HCT116 (cell line): ENCODE measurements at regions not wholly inside any gene's neighbourhood (a gene's known extent, or its start where the extent isn't known, plus 50 kb on each side); places are given as distances from the start of the nearest gene placed in this dataset.

Experiments
- ATAC-seq: fragments of 200-7000 bp; cut with Tn5 transposase; 2 replicates; pipeline ENCODE4 v1.9.1; 2020; ENCODE audit warnings: mild to moderate bottlenecking, moderate library complexity
- BruUV-seq: library from RNA; stranded (reverse); fragments of 400-500 nt; replicated peaks from 2 replicates; lab custom pipeline; 2021; lab: Mats Ljungman, UMichigan
- CTCF ChIA-PET: fragments of 300-600 bp; sonication (Branson Sonifier 250); formaldehyde crosslinking; loops from one replicate; lab custom pipeline; 2021; ENCODE audit warnings: antibody characterized with exemption; lab: Charles Lee
- POLR2A ChIA-PET: fragments of 300-600, 350-600 bp; sonication (Branson Sonifier 250); formaldehyde crosslinking; loops from one replicate; lab custom pipeline; 2021; ENCODE audit warnings: antibody characterized with exemption; lab: Charles Lee
- RAD21 ChIA-PET, 2 experiments: fragments of 300-600 bp; sonication (Branson Sonifier 250); formaldehyde crosslinking; loops; one replicate each; lab custom pipeline; 2023; ENCODE audit warnings: low total read pairs in 2 of 2; ENCODE audit not compliant: uncharacterized antibody in 2 of 2, unreplicated experiment in 2 of 2, low non-redundant PET in 1 of 2; lab: Charles Lee
- DNase-seq: peaks from one replicate; pipeline ENCODE4 v3.0.0-alpha.2; 2010; ENCODE audit warnings: low read depth, low spot score
- H2AFZ ChIP-seq: fragments of 200-600 bp; shearing (Covaris generic), sonication (generic); 2 replicates; pipeline ENCODE4 v1.6.1; 2017; ENCODE audit warnings: low read depth, mixed run types, mixed read lengths, antibody characterized with exemption, low read length; ENCODE audit not compliant: poor library complexity, severe bottlenecking
- H3K27ac ChIP-seq: 2 replicates; pipeline ENCODE4 v1.5.1; 2012; ENCODE audit warnings: low read depth, low read length
- H3K27me3 ChIP-seq: fragments of 200-600 bp; sonication (generic); 2 replicates; pipeline ENCODE4 v1.6.1; 2016; ENCODE audit warnings: mixed run types, low read length, mixed read lengths; ENCODE audit not compliant: insufficient read depth
- H3K36me3 ChIP-seq, 2 experiments: fragments of 200-500 bp in 1 of 2; fragments of 200-600 bp in 1 of 2; sonication (Bioruptor generic) in 1 of 2; sonication (generic) in 1 of 2; 2 replicates each; pipeline versions ENCODE4 v1.5.1 to v1.6.1; 2014 to 2016; ENCODE audit warnings: low read length in 2 of 2, inconsistent platforms in 1 of 2, mixed read lengths in 1 of 2, mixed run types in 1 of 2; ENCODE audit not compliant: insufficient read depth in 2 of 2, control insufficient read depth in 1 of 2
- H3K4me1 ChIP-seq, 2 experiments: fragments of 200-600 bp in 1 of 2; sonication (generic) in 1 of 2; 2 replicates each; pipeline versions ENCODE4 v1.5.1 to v1.6.1; 2012 to 2017; ENCODE audit warnings: low read length in 2 of 2, inconsistent platforms in 1 of 2, mild to moderate bottlenecking in 1 of 2, mixed read lengths in 1 of 2, mixed run types in 1 of 2, moderate library complexity in 1 of 2; ENCODE audit not compliant: insufficient read depth in 2 of 2, control insufficient read depth in 1 of 2
- H3K4me2 ChIP-seq: fragments of 200-600 bp; sonication (generic); 2 replicates; pipeline ENCODE4 v1.6.1; 2017; ENCODE audit warnings: mixed run types, low read length, mixed read lengths
- H3K4me3 ChIP-seq, 2 experiments: fragments of 200-600 bp in 1 of 2; sonication (generic) in 1 of 2; replicated peaks in 1 of 2; 2 replicates each; pipeline ENCODE4 v1.5.1; 2011 to 2016; ENCODE audit warnings: low read length in 2 of 2, control low read depth in 1 of 2, low read depth in 1 of 2, mild to moderate bottlenecking in 1 of 2, mixed read lengths in 1 of 2, mixed run types in 1 of 2
- H3K79me2 ChIP-seq: fragments of 200-600 bp; sonication (generic); 2 replicates; pipeline ENCODE4 v1.6.1; 2017; ENCODE audit warnings: mild to moderate bottlenecking, mixed run types, low read length, moderate library complexity, mixed read lengths; ENCODE audit not compliant: insufficient read depth
- H3K9ac ChIP-seq: fragments of 200-600 bp; sonication (generic); 2 replicates; pipeline ENCODE4 v1.6.1; 2016; ENCODE audit warnings: low read length, mixed read lengths
- H3K9me2 ChIP-seq: fragments of 200-600 bp; sonication (generic), shearing (Covaris generic); 2 replicates; pipeline ENCODE4 v1.6.1; 2017; ENCODE audit warnings: mixed run types, mild to moderate bottlenecking, moderate library complexity; ENCODE audit not compliant: insufficient read depth
- H3K9me3 ChIP-seq, 2 experiments: fragments of 200-500 bp in 1 of 2; fragments of 200-600 bp in 1 of 2; sonication (Bioruptor generic) in 1 of 2; sonication (generic) in 1 of 2; 2 replicates each; pipeline ENCODE4 v1.6.1; 2014 to 2017; ENCODE audit warnings: low read length in 2 of 2, mixed read lengths in 2 of 2, inconsistent platforms in 1 of 2, low read depth in 1 of 2, mild to moderate bottlenecking in 1 of 2, mixed run types in 1 of 2, moderate library complexity in 1 of 2; ENCODE audit not compliant: control insufficient read depth in 1 of 2, insufficient read depth in 1 of 2
- H4K20me1 ChIP-seq: fragments of 200-600 bp; sonication (generic), shearing (Covaris generic); 2 replicates; pipeline ENCODE4 v1.6.1; 2017; ENCODE audit warnings: mixed run types, mild to moderate bottlenecking, moderate library complexity; ENCODE audit not compliant: insufficient read depth
- CBX3 ChIP-seq: IDR thresholded peaks from 2 replicates; pipeline ENCODE4 v1.6.1; 2012; ENCODE audit warnings: low read depth
- CEBPB ChIP-seq: IDR thresholded peaks from 2 replicates; pipeline ENCODE4 v1.6.1; 2012; ENCODE audit warnings: low read depth
- EGR1 ChIP-seq: IDR thresholded peaks from 2 replicates; pipeline ENCODE4 v1.6.1; 2012; ENCODE audit warnings: low read depth
- ELF1 ChIP-seq: IDR thresholded peaks from 2 replicates; pipeline ENCODE4 v1.6.1; 2012; ENCODE audit warnings: low read depth, borderline replicate concordance
- EZH2 ChIP-seq: fragments of 200-600 bp; sonication (generic); IDR thresholded peaks from 2 replicates; pipeline ENCODE4 v1.6.1; 2017; ENCODE audit warnings: antibody characterized with exemption, mixed run types
- EZH2phosphoT487 ChIP-seq: fragments of 200-600 bp; IDR thresholded peaks from 2 replicates; pipeline ENCODE4 v1.6.1; 2018; ENCODE audit warnings: antibody characterized with exemption, borderline replicate concordance
- FOSL1 ChIP-seq: IDR thresholded peaks from 2 replicates; pipeline ENCODE4 v1.6.1; 2012; ENCODE audit warnings: low read depth
- JUND ChIP-seq: IDR thresholded peaks from 2 replicates; pipeline ENCODE4 v1.6.1; 2012
- POLR2A ChIP-seq: IDR thresholded peaks from 2 replicates; pipeline ENCODE4 v1.7.0; 2011; ENCODE audit warnings: borderline replicate concordance; ENCODE audit not compliant: insufficient read depth, insufficient read length; ENCODE audit errors: extremely low read depth
- POLR2AphosphoS5 ChIP-seq: IDR thresholded peaks from 2 replicates; pipeline ENCODE4 v1.6.1; 2011; ENCODE audit warnings: mild to moderate bottlenecking, low read depth, low read length, moderate library complexity
- RAD21 ChIP-seq: IDR thresholded peaks from 2 replicates; pipeline ENCODE4 v1.6.1; 2012; ENCODE audit warnings: low read depth, mild to moderate bottlenecking
- SIN3A ChIP-seq: IDR thresholded peaks from 2 replicates; pipeline ENCODE4 v1.6.1; 2012; ENCODE audit warnings: low read depth
- SP1 ChIP-seq: IDR thresholded peaks from 2 replicates; pipeline ENCODE4 v1.6.1; 2012; ENCODE audit warnings: low read depth
- TCF7L2 ChIP-seq: IDR thresholded peaks from 2 replicates; pipeline ENCODE4 v1.7.0; 2011; ENCODE audit warnings: borderline replicate concordance, inconsistent platforms; ENCODE audit not compliant: insufficient read depth, insufficient read length; ENCODE audit errors: extremely low read depth
- ZFX ChIP-seq: fragments of 450-650 bp; IDR thresholded peaks from 2 replicates; pipeline ENCODE4 v1.6.1; 2017
- ZNF274 ChIP-seq: fragments of 200-500 bp; sonication (Bioruptor generic); IDR thresholded peaks from 2 replicates; pipeline ENCODE4 v1.6.1; 2014; ENCODE audit warnings: mild to moderate bottlenecking, low read depth, low read length, inconsistent platforms
- intact Hi-C: fragments of 100-400 bp; cut with micrococcal nuclease; formaldehyde crosslinking; loops from 2 replicates; pipeline ENCODE4 v1.10.0; 2022
- TF ChIP-seq, protein P1 (sequence below): IDR thresholded peaks from 2 replicates; pipeline ENCODE4 v1.6.1; 2012; ENCODE audit warnings: low read depth
- TF ChIP-seq, protein P2 (sequence below): IDR thresholded peaks from 2 replicates; pipeline ENCODE4 v1.6.1; 2012
- TF ChIP-seq, protein P3 (sequence below): IDR thresholded peaks from 2 replicates; pipeline ENCODE4 v1.6.1; 2012

DNA sequence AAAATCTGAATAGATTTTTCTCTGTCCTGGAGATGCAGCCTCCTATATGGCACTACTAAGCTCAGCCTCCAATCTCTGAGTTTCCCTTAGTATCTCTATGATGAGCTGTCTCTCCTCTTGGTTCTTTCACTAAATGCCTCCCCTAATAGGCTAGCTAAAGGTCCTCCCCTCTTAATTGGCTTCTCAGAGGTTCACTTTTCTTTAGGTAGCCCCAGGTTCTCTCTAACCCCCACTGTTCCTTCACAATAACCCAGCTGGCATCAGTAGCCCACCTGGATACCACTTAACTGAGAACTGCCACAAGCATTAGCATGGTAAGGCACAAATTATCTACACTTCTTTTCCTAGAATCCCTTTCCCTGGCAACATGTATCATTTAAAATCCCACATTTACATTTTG is 523.2 kb downstream of the IGSF11 start (continued):
- TF ChIP-seq, protein P1, sequence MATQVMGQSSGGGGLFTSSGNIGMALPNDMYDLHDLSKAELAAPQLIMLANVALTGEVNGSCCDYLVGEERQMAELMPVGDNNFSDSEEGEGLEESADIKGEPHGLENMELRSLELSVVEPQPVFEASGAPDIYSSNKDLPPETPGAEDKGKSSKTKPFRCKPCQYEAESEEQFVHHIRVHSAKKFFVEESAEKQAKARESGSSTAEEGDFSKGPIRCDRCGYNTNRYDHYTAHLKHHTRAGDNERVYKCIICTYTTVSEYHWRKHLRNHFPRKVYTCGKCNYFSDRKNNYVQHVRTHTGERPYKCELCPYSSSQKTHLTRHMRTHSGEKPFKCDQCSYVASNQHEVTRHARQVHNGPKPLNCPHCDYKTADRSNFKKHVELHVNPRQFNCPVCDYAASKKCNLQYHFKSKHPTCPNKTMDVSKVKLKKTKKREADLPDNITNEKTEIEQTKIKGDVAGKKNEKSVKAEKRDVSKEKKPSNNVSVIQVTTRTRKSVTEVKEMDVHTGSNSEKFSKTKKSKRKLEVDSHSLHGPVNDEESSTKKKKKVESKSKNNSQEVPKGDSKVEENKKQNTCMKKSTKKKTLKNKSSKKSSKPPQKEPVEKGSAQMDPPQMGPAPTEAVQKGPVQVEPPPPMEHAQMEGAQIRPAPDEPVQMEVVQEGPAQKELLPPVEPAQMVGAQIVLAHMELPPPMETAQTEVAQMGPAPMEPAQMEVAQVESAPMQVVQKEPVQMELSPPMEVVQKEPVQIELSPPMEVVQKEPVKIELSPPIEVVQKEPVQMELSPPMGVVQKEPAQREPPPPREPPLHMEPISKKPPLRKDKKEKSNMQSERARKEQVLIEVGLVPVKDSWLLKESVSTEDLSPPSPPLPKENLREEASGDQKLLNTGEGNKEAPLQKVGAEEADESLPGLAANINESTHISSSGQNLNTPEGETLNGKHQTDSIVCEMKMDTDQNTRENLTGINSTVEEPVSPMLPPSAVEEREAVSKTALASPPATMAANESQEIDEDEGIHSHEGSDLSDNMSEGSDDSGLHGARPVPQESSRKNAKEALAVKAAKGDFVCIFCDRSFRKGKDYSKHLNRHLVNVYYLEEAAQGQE = no peak
- TF ChIP-seq EZH2 (no peak), JUND (no peak), CBX3 (no peak), ZNF274 (no peak), EGR1 (no peak), SIN3A (no peak), ZFX (no peak), TCF7L2 (no peak), POLR2A (no peak), FOSL1 (no peak), CEBPB (no peak), EZH2phosphoT487 (no peak)
- TF ChIP-seq, protein P2, sequence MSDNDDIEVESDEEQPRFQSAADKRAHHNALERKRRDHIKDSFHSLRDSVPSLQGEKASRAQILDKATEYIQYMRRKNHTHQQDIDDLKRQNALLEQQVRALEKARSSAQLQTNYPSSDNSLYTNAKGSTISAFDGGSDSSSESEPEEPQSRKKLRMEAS = no peak

DNA sequence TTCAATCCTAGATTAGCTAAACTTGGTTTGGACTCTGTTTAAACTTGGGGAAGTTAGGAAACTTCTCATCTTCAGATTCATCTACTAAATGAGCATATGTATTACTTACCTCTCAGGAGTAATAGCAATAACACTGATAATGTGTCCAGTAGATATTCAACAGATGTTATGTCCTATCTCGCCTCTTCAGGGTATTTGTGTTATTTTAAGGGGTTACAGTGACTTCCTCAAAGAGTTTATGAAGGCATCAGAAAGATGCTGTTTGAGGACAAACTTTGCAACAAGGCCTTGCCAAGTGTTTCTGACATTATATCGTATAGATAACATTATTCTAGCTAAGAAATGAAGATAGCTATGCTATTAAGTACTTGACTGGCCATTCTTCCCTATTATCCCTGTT is 522.3 kb downstream of the IGSF11 start:
- ATAC-seq = no peak
- CTCF ChIA-PET = no interaction called here
- no peak overlapping the region for H3K9ac ChIP-seq
- TF ChIP-seq SP1 (no peak), POLR2AphosphoS5 (no peak), RAD21 (no peak), ELF1 (no peak), EZH2 (no peak)
- TF ChIP-seq, protein P2 = no peak
- TF ChIP-seq, protein P3, sequence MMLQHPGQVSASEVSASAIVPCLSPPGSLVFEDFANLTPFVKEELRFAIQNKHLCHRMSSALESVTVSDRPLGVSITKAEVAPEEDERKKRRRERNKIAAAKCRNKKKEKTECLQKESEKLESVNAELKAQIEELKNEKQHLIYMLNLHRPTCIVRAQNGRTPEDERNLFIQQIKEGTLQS = no peak
- TF ChIP-seq, protein P1 = no peak

More for the DNA sequence above, 522.3 kb downstream of the IGSF11 start:
- Histone ChIP-seq H3K79me2 (no peaks in the 10 kb centered on the region), H2AFZ (no peak overlapping the region), H3K4me2 (no peak overlapping the region), H3K9me2 (no peaks in the 10 kb centered on the region), H3K4me3 (no peak overlapping the region), H3K27ac (no peak overlapping the region), H3K36me3 (no peaks in the 10 kb centered on the region), H3K27me3 (no peaks in the 10 kb centered on the region), H3K9me3 (no peaks in the 10 kb centered on the region), H3K4me1 (no peaks in the 10 kb centered on the region), H4K20me1 (no peaks in the 10 kb centered on the region)
- POLR2A ChIA-PET = no interaction called here
- no peak for DNase-seq
- no TSS peak for BruUV-seq
- intact Hi-C loops = no loop called here
- RAD21 ChIA-PET = no interaction called here
